ENCODE measurements at regions not wholly inside any gene's neighbourhood (a gene's known extent, or its start where the extent isn't known, plus 50 kb on each side); places are given as distances from the start of the nearest gene placed in this dataset.

GRCh38 chr17:33528846-33529245 lies 235.8 kb upstream of the ASIC2 start:
- Mint-ChIP-seq H3K27ac (no peak overlapping the region), H3K4me1 (ENCODE audit: unreplicated experiment) (peaks cover 8% of the 10 kb centered on the region), H3K36me3 (no peaks in the 10 kb centered on the region), H3K27me3 (peaks cover 19% of the 10 kb centered on the region), H3K9me3 (no peaks in the 10 kb centered on the region), H3K4me3 (no peak overlapping the region)
- DNase-seq (ENCODE audit: extremely low spot score, unreplicated experiment): no peak
- TF ChIP-seq CTCF (conservative IDR thresholded peaks at IDR 0.05): no peak

- H3K4me3 Mint-ChIP-seq: no peak overlapping the region
- no peaks in the 10 kb centered on the region for H3K9me3 Mint-ChIP-seq
- H3K27ac Mint-ChIP-seq: no peak overlapping the region
- peaks cover 18% of the 10 kb centered on the region for H3K27me3 Mint-ChIP-seq
- TF ChIP-seq CTCF (conservative IDR thresholded peaks at IDR 0.05): no peak
- no peaks in the 10 kb centered on the region for H3K36me3 Mint-ChIP-seq
- no peak for DNase-seq (ENCODE audit: extremely low spot score, unreplicated experiment)
- peaks cover 8% of the 10 kb centered on the region for H3K4me1 Mint-ChIP-seq (ENCODE audit: unreplicated experiment)
These were observed 236.7 kb upstream of the ASIC2 start for GRCh38 chr17:33529816-33530215.

- Mint-ChIP-seq H3K27me3 (peaks cover 15% of the 10 kb centered on the region), H3K36me3 (no peaks in the 10 kb centered on the region), H3K9me3 (no peaks in the 10 kb centered on the region), H3K4me1 (ENCODE audit: unreplicated experiment) (peaks cover 8% of the 10 kb centered on the region), H3K27ac (no peak overlapping the region), H3K4me3 (no peak overlapping the region)
- DNase-seq (ENCODE audit: extremely low spot score, unreplicated experiment): no peak
- TF ChIP-seq CTCF (conservative IDR thresholded peaks at IDR 0.05): no peak
These were observed 238.2 kb upstream of the ASIC2 start for GRCh38 chr17:33531311-33531710.

- Mint-ChIP-seq H3K9me3 (no peaks in the 10 kb centered on the region), H3K36me3 (no peaks in the 10 kb centered on the region), H3K4me1 (ENCODE audit: unreplicated experiment) (peaks cover 8% of the 10 kb centered on the region), H3K4me3 (no peak overlapping the region), H3K27me3 (peaks cover 19% of the 10 kb centered on the region), H3K27ac (no peak overlapping the region)
- no peak for TF ChIP-seq CTCF (conservative IDR thresholded peaks at IDR 0.05)
- DNase-seq (ENCODE audit: extremely low spot score, unreplicated experiment): no peak
These were observed 241.0 kb upstream of the ASIC2 start for GRCh38 chr17:33534087-33534486.

- TF ChIP-seq CTCF (conservative IDR thresholded peaks at IDR 0.05): no peak
- DNase-seq (ENCODE audit: extremely low spot score, unreplicated experiment): no peak
- no peaks in the 10 kb centered on the region for H3K9me3 Mint-ChIP-seq
- peaks cover 39% of the 10 kb centered on the region for H3K27me3 Mint-ChIP-seq
- H3K4me1 Mint-ChIP-seq (ENCODE audit: unreplicated experiment): no peaks in the 10 kb centered on the region
- H3K27ac Mint-ChIP-seq: no peak overlapping the region
- no peaks in the 10 kb centered on the region for H3K36me3 Mint-ChIP-seq
- H3K4me3 Mint-ChIP-seq: no peak overlapping the region
These were observed 252.0 kb upstream of the ASIC2 start for GRCh38 chr17:33545124-33545523.

- Mint-ChIP-seq H3K27me3 (peaks cover 47% of the 10 kb centered on the region), H3K9me3 (no peaks in the 10 kb centered on the region), H3K4me1 (ENCODE audit: unreplicated experiment) (peaks cover 4% of the 10 kb centered on the region), H3K4me3 (no peak overlapping the region), H3K27ac (no peak overlapping the region), H3K36me3 (no peaks in the 10 kb centered on the region)
- TF ChIP-seq CTCF (conservative IDR thresholded peaks at IDR 0.05): no peak
- DNase-seq (ENCODE audit: extremely low spot score, unreplicated experiment): no peak
These were observed 257.2 kb upstream of the ASIC2 start for GRCh38 chr17:33550261-33550660.
